IMR-90 (cell line): ENCODE measurements at regions not wholly inside any gene's neighbourhood (a gene's known extent, or its start where the extent isn't known, plus 50 kb on each side); places are given as distances from the start of the nearest gene placed in this dataset.

Experiments
- ATAC-seq: fragments of 200-7000 bp; cut with Tn5 transposase; 2 replicates; pipeline ENCODE4 v1.9.1; 2020; ENCODE audit warnings: low read depth, mild to moderate bottlenecking, moderate library complexity
- BruUV-seq: library from RNA; stranded (reverse); fragments of 400-500 nt; replicated peaks from 2 replicates; lab custom pipeline; 2021; lab: Mats Ljungman, UMichigan
- CTCF ChIA-PET: fragments of 300-600 bp; formaldehyde crosslinking; extraction: SDS; loops from one replicate; lab custom pipeline; 2021; ENCODE audit warnings: antibody characterized with exemption; lab: Yijun Ruan, JAX
- POLR2A ChIA-PET: fragments of 300-600 bp; sonication (Branson Sonifier 250); formaldehyde crosslinking; loops from one replicate; lab custom pipeline; 2022; ENCODE audit warnings: antibody characterized with exemption; ENCODE audit not compliant: unreplicated experiment; lab: Charles Lee
- DNase-seq: peaks from one replicate; pipeline ENCODE4 v3.0.0; 2013
- H2AFZ ChIP-seq: replicated peaks from 2 replicates; pipeline ENCODE3; 2013; ENCODE audit warnings: low read length, mild to moderate bottlenecking; ENCODE audit not compliant: poor library complexity
- H2AK5ac ChIP-seq: 2 replicates; pipeline ENCODE4 v1.6.1; 2013; ENCODE audit warnings: low read depth, low read length, inconsistent platforms
- H2AK9ac ChIP-seq: replicated peaks from 2 replicates; pipeline ENCODE3; 2013; ENCODE audit warnings: mild to moderate bottlenecking, low read depth, low read length, moderate library complexity; ENCODE audit not compliant: poor library complexity
- H2BK120ac ChIP-seq: 2 replicates; pipeline ENCODE4 v1.6.1; 2013; ENCODE audit warnings: low read depth, low read length, inconsistent platforms
- H2BK15ac ChIP-seq: 3 replicates; pipeline ENCODE4 v1.6.1; 2013; ENCODE audit warnings: low read depth, low read length, inconsistent platforms
- H2BK20ac ChIP-seq: 2 replicates; pipeline ENCODE4 v1.6.1; 2013; ENCODE audit warnings: low read depth, mild to moderate bottlenecking, inconsistent platforms, low read length, moderate library complexity
- H2BK5ac ChIP-seq: 2 replicates; pipeline ENCODE4 v1.6.1; 2013; ENCODE audit warnings: mild to moderate bottlenecking, low read depth, low read length, inconsistent platforms; ENCODE audit not compliant: poor library complexity, severe bottlenecking
- H3K14ac ChIP-seq: replicated peaks from 2 replicates; pipeline ENCODE4 v1.6.1; 2013; ENCODE audit warnings: low read depth, low read length, inconsistent platforms
- H3K18ac ChIP-seq: 2 replicates; pipeline ENCODE4 v1.6.1; 2013; ENCODE audit warnings: low read depth, low read length, control low read depth
- H3K23ac ChIP-seq: 2 replicates; pipeline ENCODE4 v1.6.1; 2013; ENCODE audit warnings: low read depth, low read length, inconsistent platforms
- H3K27ac ChIP-seq: 2 replicates; pipeline ENCODE4 v1.5.1; 2013; ENCODE audit warnings: mild to moderate bottlenecking, control low read depth, low read length; ENCODE audit not compliant: insufficient read depth
- H3K27me3 ChIP-seq: 2 replicates; pipeline ENCODE4 v1.6.1; 2013; ENCODE audit warnings: low read length; ENCODE audit not compliant: control insufficient read depth, insufficient read depth
- H3K36me3 ChIP-seq: 2 replicates; pipeline ENCODE4 v1.6.1; 2013; ENCODE audit warnings: low read length, mixed read lengths; ENCODE audit not compliant: control insufficient read depth, insufficient read depth
- H3K4ac ChIP-seq: 2 replicates; pipeline ENCODE4 v1.6.1; 2013; ENCODE audit warnings: low read depth, low read length, inconsistent platforms
- H3K4me1 ChIP-seq: 2 replicates; pipeline ENCODE4 v1.6.1; 2013; ENCODE audit warnings: low read length, mixed read lengths; ENCODE audit not compliant: control insufficient read depth, insufficient read depth
- H3K4me2 ChIP-seq: 2 replicates; pipeline ENCODE4 v1.6.1; 2013; ENCODE audit warnings: low read depth, mild to moderate bottlenecking, control low read depth, low read length, moderate library complexity
- H3K4me3 ChIP-seq: 2 replicates; pipeline ENCODE4 v1.5.1; 2013; ENCODE audit warnings: low read depth, mild to moderate bottlenecking, control low read depth, low read length, moderate library complexity; ENCODE audit not compliant: insufficient read depth
- H3K56ac ChIP-seq: 2 replicates; pipeline ENCODE4 v1.6.1; 2013; ENCODE audit warnings: low read length, inconsistent platforms; ENCODE audit not compliant: insufficient read depth; ENCODE audit errors: extremely low read depth
- H3K79me1 ChIP-seq, 2 experiments: 2 replicates each; pipeline ENCODE4 v1.6.1; 2013; ENCODE audit warnings: low read length in 2 of 2, inconsistent platforms in 1 of 2, low read depth in 1 of 2
- H3K9ac ChIP-seq: 2 replicates; pipeline ENCODE4 v1.6.1; 2013; ENCODE audit warnings: low read depth, low read length, control low read depth
- H3K9me1 ChIP-seq: 2 replicates; pipeline ENCODE4 v1.6.1; 2013; ENCODE audit warnings: low read length, inconsistent platforms; ENCODE audit not compliant: insufficient read depth
- H3K9me3 ChIP-seq: 2 replicates; pipeline ENCODE4 v1.6.1; 2013; ENCODE audit warnings: low read length; ENCODE audit not compliant: control insufficient read depth, insufficient read depth
- H4K20me1 ChIP-seq: 2 replicates; pipeline ENCODE4 v1.6.1; 2013; ENCODE audit warnings: low read length, inconsistent platforms; ENCODE audit not compliant: insufficient read depth
- H4K5ac ChIP-seq: 2 replicates; pipeline ENCODE4 v1.6.1; 2013; ENCODE audit warnings: mild to moderate bottlenecking, low read depth, low read length, control low read depth
- H4K8ac ChIP-seq, 2 experiments: 2 replicates each; pipeline ENCODE4 v1.6.1; 2013; ENCODE audit warnings: low read depth in 2 of 2, low read length in 2 of 2, control low read depth in 1 of 2, inconsistent platforms in 1 of 2
- H4K91ac ChIP-seq: 2 replicates; pipeline ENCODE4 v1.6.1; 2013; ENCODE audit warnings: low read depth, low read length, inconsistent platforms; ENCODE audit not compliant: insufficient read depth
- BHLHE40 ChIP-seq: fragments of 150-350 bp; IDR thresholded peaks from 2 replicates; pipeline ENCODE4 v1.6.1; 2016; ENCODE audit warnings: mild to moderate bottlenecking, low read depth, low read length
- CEBPB ChIP-seq: IDR thresholded peaks from 2 replicates; pipeline ENCODE4 v1.6.1; 2012; ENCODE audit warnings: low read depth, low read length, improper control_type of control experiment
- CHD1 ChIP-seq: IDR thresholded peaks from 2 replicates; pipeline ENCODE4 v1.6.1; 2012; ENCODE audit warnings: low read depth, low read length, improper control_type of control experiment
- CTCF ChIP-seq: conservative IDR thresholded peaks from 2 replicates; pipeline ENCODE4 v1.5.1; 2012; ENCODE audit warnings: mild to moderate bottlenecking, low read depth, low read length, improper control_type of control experiment
- ELK1 ChIP-seq: fragments of 150-350 bp; IDR thresholded peaks from 2 replicates; pipeline ENCODE4 v1.6.1; 2016; ENCODE audit warnings: low read depth, mild to moderate bottlenecking, low read length, moderate library complexity, borderline replicate concordance
- FOS ChIP-seq: fragments of 150-350 bp; IDR thresholded peaks from 2 replicates; pipeline ENCODE4 v1.6.1; 2016; ENCODE audit warnings: low read depth, low read length
- MAZ ChIP-seq: IDR thresholded peaks from 2 replicates; pipeline ENCODE4 v1.6.1; 2012; ENCODE audit warnings: low read depth, mild to moderate bottlenecking, low read length, improper control_type of control experiment, moderate library complexity, borderline replicate concordance
- NFE2L2 ChIP-seq: fragments of 150-350 bp; IDR thresholded peaks from 2 replicates; pipeline ENCODE4 v1.6.1; 2016; ENCODE audit warnings: low read depth, mild to moderate bottlenecking, low read length
- POLR2A ChIP-seq: IDR thresholded peaks from 2 replicates; pipeline ENCODE4 v1.6.1; 2012; ENCODE audit warnings: mild to moderate bottlenecking, low read depth, low read length
- RAD21 ChIP-seq: IDR thresholded peaks from 2 replicates; pipeline ENCODE4 v1.6.1; 2012; ENCODE audit warnings: low read length, improper control_type of control experiment
- RCOR1 ChIP-seq: IDR thresholded peaks from 2 replicates; pipeline ENCODE4 v1.6.1; 2012; ENCODE audit warnings: mild to moderate bottlenecking, low read length, improper control_type of control experiment; ENCODE audit not compliant: insufficient replicate concordance
- SMC3 ChIP-seq: fragments of 150-350 bp; IDR thresholded peaks from 2 replicates; pipeline ENCODE4 v1.6.1; 2016; ENCODE audit warnings: low read depth, mild to moderate bottlenecking, antibody characterized with exemption, low read length, moderate library complexity
- WGBS, 2 experiments: methylation state at CpG; one replicate each; pipeline versions ENCODE4 v1.1.5 to v1.1.7; 2013; ENCODE audit warnings: missing lambda C conversion rate in 2 of 2; ENCODE audit not compliant: insufficient read length in 1 of 2; ENCODE audit errors: extremely low coverage in 2 of 2; 5-methylcytosine and 5-hydroxymethylcytosine counted together
- dilution Hi-C: fragments of 300-500 bp; cut with HindIII; formaldehyde crosslinking; loops from one replicate; pipeline ENCODE4 v1.14.3; 2018; ENCODE audit warnings: low sequenced_read_pairs; ENCODE audit not compliant: unreplicated experiment
- in situ Hi-C: fragments of 300-500 bp; cut with MboI; formaldehyde crosslinking; loops from 3 replicates; pipeline ENCODE4 v1.14.3; 2019; ENCODE audit warnings: low sequenced_read_pairs, inconsistent platforms, mixed read lengths
- intact Hi-C: fragments of 100-400 bp; cut with micrococcal nuclease; formaldehyde crosslinking; loops from 2 replicates; pipeline ENCODE4 v1.10.0; 2022
- TF ChIP-seq, protein P1 (sequence below): fragments of 150-350 bp; IDR thresholded peaks from 2 replicates; pipeline ENCODE4 v1.6.1; 2017; ENCODE audit warnings: mild to moderate bottlenecking, antibody characterized with exemption, low read length, low read depth

GRCh38 chr1:175833502-175833901 lies 90.1 kb upstream of the TNR start:
- WGBS, 2 experiments = no CpG with 5 or more reads among the region's 2 CpGs
- Histone ChIP-seq H3K23ac (no peak overlapping the region), H3K9me1 (no peaks in the 10 kb centered on the region), H3K79me1 (no peaks in the 10 kb centered on the region), H3K4me1 (no peaks in the 10 kb centered on the region), H3K27me3 (no peaks in the 10 kb centered on the region), H3K27ac (no peak overlapping the region), H3K9me3 (no peaks in the 10 kb centered on the region), H3K14ac (no peak overlapping the region), H4K8ac (no peak overlapping the region), H4K20me1 (no peaks in the 10 kb centered on the region), H2AK5ac (no peak overlapping the region), H3K4ac (no peak overlapping the region), H3K18ac (no peak overlapping the region), H2BK15ac (no peak overlapping the region), H3K56ac (no peak overlapping the region), H4K5ac (no peak overlapping the region), H4K91ac (no peak overlapping the region), H3K4me2 (no peak overlapping the region), H2AK9ac (no peak overlapping the region), H3K4me3 (no peak overlapping the region), H2BK120ac (no peak overlapping the region), H2BK20ac (no peak overlapping the region), H2AFZ (no peak overlapping the region), H2BK5ac (no peak overlapping the region), H3K36me3 (no peaks in the 10 kb centered on the region), H3K9ac (no peak overlapping the region)
- TF ChIP-seq FOS (no peak), POLR2A (no peak), CEBPB (no peak), RCOR1 (no peak), RAD21 (no peak), CHD1 (no peak), BHLHE40 (no peak), NFE2L2 (no peak), CTCF (no peak), MAZ (no peak), ELK1 (no peak), SMC3 (no peak)
- TF ChIP-seq, protein P1, sequence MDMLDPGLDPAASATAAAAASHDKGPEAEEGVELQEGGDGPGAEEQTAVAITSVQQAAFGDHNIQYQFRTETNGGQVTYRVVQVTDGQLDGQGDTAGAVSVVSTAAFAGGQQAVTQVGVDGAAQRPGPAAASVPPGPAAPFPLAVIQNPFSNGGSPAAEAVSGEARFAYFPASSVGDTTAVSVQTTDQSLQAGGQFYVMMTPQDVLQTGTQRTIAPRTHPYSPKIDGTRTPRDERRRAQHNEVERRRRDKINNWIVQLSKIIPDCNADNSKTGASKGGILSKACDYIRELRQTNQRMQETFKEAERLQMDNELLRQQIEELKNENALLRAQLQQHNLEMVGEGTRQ = no peak
- DNase-seq (no peak), ATAC-seq (no peak)
- in situ Hi-C loops = no loop called here
- ChIA-PET POLR2A (no interaction called here), CTCF (interaction anchor here (0.6 kb wide), 1 partner anchor 247 kb away, joined by 4 read pairs; no protein-coding TSS in a partner anchor)
- BruUV-seq = no TSS peak
- dilution Hi-C loops = no loop called here
- intact Hi-C loops = no loop called here
